IMR-90 (cell line): ENCODE measurements at regions not wholly inside any gene's neighbourhood (a gene's known extent, or its start where the extent isn't known, plus 50 kb on each side); places are given as distances from the start of the nearest gene placed in this dataset.

Experiments used
- ATAC-seq: fragments of 200-7000 bp; cut with Tn5 transposase; 2 replicates; pipeline ENCODE4 v1.9.1; 2020; ENCODE audit warnings: low read depth, mild to moderate bottlenecking, moderate library complexity
- BruUV-seq: library from RNA; stranded (reverse); fragments of 400-500 nt; replicated peaks from 2 replicates; lab custom pipeline; 2021; lab: Mats Ljungman, UMichigan
- CTCF ChIA-PET: fragments of 300-600 bp; formaldehyde crosslinking; extraction: SDS; loops from one replicate; lab custom pipeline; 2021; ENCODE audit warnings: antibody characterized with exemption; lab: Yijun Ruan, JAX
- POLR2A ChIA-PET: fragments of 300-600 bp; sonication (Branson Sonifier 250); formaldehyde crosslinking; loops from one replicate; lab custom pipeline; 2022; ENCODE audit warnings: antibody characterized with exemption; ENCODE audit not compliant: unreplicated experiment; lab: Charles Lee
- DNase-seq: peaks from one replicate; pipeline ENCODE4 v3.0.0; 2013
- H2AFZ ChIP-seq: replicated peaks from 2 replicates; pipeline ENCODE3; 2013; ENCODE audit warnings: low read length, mild to moderate bottlenecking; ENCODE audit not compliant: poor library complexity
- H2AK5ac ChIP-seq: 2 replicates; pipeline ENCODE4 v1.6.1; 2013; ENCODE audit warnings: low read depth, low read length, inconsistent platforms
- H2AK9ac ChIP-seq: replicated peaks from 2 replicates; pipeline ENCODE3; 2013; ENCODE audit warnings: mild to moderate bottlenecking, low read depth, low read length, moderate library complexity; ENCODE audit not compliant: poor library complexity
- H2BK120ac ChIP-seq: 2 replicates; pipeline ENCODE4 v1.6.1; 2013; ENCODE audit warnings: low read depth, low read length, inconsistent platforms
- H2BK15ac ChIP-seq: 3 replicates; pipeline ENCODE4 v1.6.1; 2013; ENCODE audit warnings: low read depth, low read length, inconsistent platforms
- H2BK20ac ChIP-seq: 2 replicates; pipeline ENCODE4 v1.6.1; 2013; ENCODE audit warnings: low read depth, mild to moderate bottlenecking, inconsistent platforms, low read length, moderate library complexity
- H2BK5ac ChIP-seq: 2 replicates; pipeline ENCODE4 v1.6.1; 2013; ENCODE audit warnings: mild to moderate bottlenecking, low read depth, low read length, inconsistent platforms; ENCODE audit not compliant: poor library complexity, severe bottlenecking
- H3K14ac ChIP-seq: replicated peaks from 2 replicates; pipeline ENCODE4 v1.6.1; 2013; ENCODE audit warnings: low read depth, low read length, inconsistent platforms
- H3K18ac ChIP-seq: 2 replicates; pipeline ENCODE4 v1.6.1; 2013; ENCODE audit warnings: low read depth, low read length, control low read depth
- H3K23ac ChIP-seq: 2 replicates; pipeline ENCODE4 v1.6.1; 2013; ENCODE audit warnings: low read depth, low read length, inconsistent platforms
- H3K27ac ChIP-seq: 2 replicates; pipeline ENCODE4 v1.5.1; 2013; ENCODE audit warnings: mild to moderate bottlenecking, control low read depth, low read length; ENCODE audit not compliant: insufficient read depth
- H3K27me3 ChIP-seq: 2 replicates; pipeline ENCODE4 v1.6.1; 2013; ENCODE audit warnings: low read length; ENCODE audit not compliant: control insufficient read depth, insufficient read depth
- H3K36me3 ChIP-seq: 2 replicates; pipeline ENCODE4 v1.6.1; 2013; ENCODE audit warnings: low read length, mixed read lengths; ENCODE audit not compliant: control insufficient read depth, insufficient read depth
- H3K4ac ChIP-seq: 2 replicates; pipeline ENCODE4 v1.6.1; 2013; ENCODE audit warnings: low read depth, low read length, inconsistent platforms
- H3K4me1 ChIP-seq: 2 replicates; pipeline ENCODE4 v1.6.1; 2013; ENCODE audit warnings: low read length, mixed read lengths; ENCODE audit not compliant: control insufficient read depth, insufficient read depth
- H3K4me2 ChIP-seq: 2 replicates; pipeline ENCODE4 v1.6.1; 2013; ENCODE audit warnings: low read depth, mild to moderate bottlenecking, control low read depth, low read length, moderate library complexity
- H3K4me3 ChIP-seq: 2 replicates; pipeline ENCODE4 v1.5.1; 2013; ENCODE audit warnings: low read depth, mild to moderate bottlenecking, control low read depth, low read length, moderate library complexity; ENCODE audit not compliant: insufficient read depth
- H3K56ac ChIP-seq: 2 replicates; pipeline ENCODE4 v1.6.1; 2013; ENCODE audit warnings: low read length, inconsistent platforms; ENCODE audit not compliant: insufficient read depth; ENCODE audit errors: extremely low read depth
- H3K79me1 ChIP-seq, 2 experiments: 2 replicates each; pipeline ENCODE4 v1.6.1; 2013; ENCODE audit warnings: low read length in 2 of 2, inconsistent platforms in 1 of 2, low read depth in 1 of 2
- H3K9ac ChIP-seq: 2 replicates; pipeline ENCODE4 v1.6.1; 2013; ENCODE audit warnings: low read depth, low read length, control low read depth
- H3K9me1 ChIP-seq: 2 replicates; pipeline ENCODE4 v1.6.1; 2013; ENCODE audit warnings: low read length, inconsistent platforms; ENCODE audit not compliant: insufficient read depth
- H3K9me3 ChIP-seq: 2 replicates; pipeline ENCODE4 v1.6.1; 2013; ENCODE audit warnings: low read length; ENCODE audit not compliant: control insufficient read depth, insufficient read depth
- H4K20me1 ChIP-seq: 2 replicates; pipeline ENCODE4 v1.6.1; 2013; ENCODE audit warnings: low read length, inconsistent platforms; ENCODE audit not compliant: insufficient read depth
- H4K5ac ChIP-seq: 2 replicates; pipeline ENCODE4 v1.6.1; 2013; ENCODE audit warnings: mild to moderate bottlenecking, low read depth, low read length, control low read depth
- H4K8ac ChIP-seq, 2 experiments: 2 replicates each; pipeline ENCODE4 v1.6.1; 2013; ENCODE audit warnings: low read depth in 2 of 2, low read length in 2 of 2, control low read depth in 1 of 2, inconsistent platforms in 1 of 2
- H4K91ac ChIP-seq: 2 replicates; pipeline ENCODE4 v1.6.1; 2013; ENCODE audit warnings: low read depth, low read length, inconsistent platforms; ENCODE audit not compliant: insufficient read depth
- CEBPB ChIP-seq: IDR thresholded peaks from 2 replicates; pipeline ENCODE4 v1.6.1; 2012; ENCODE audit warnings: low read depth, low read length, improper control_type of control experiment
- CHD1 ChIP-seq: IDR thresholded peaks from 2 replicates; pipeline ENCODE4 v1.6.1; 2012; ENCODE audit warnings: low read depth, low read length, improper control_type of control experiment
- FOS ChIP-seq: fragments of 150-350 bp; IDR thresholded peaks from 2 replicates; pipeline ENCODE4 v1.6.1; 2016; ENCODE audit warnings: low read depth, low read length
- POLR2A ChIP-seq: IDR thresholded peaks from 2 replicates; pipeline ENCODE4 v1.6.1; 2012; ENCODE audit warnings: mild to moderate bottlenecking, low read depth, low read length
- RAD21 ChIP-seq: IDR thresholded peaks from 2 replicates; pipeline ENCODE4 v1.6.1; 2012; ENCODE audit warnings: low read length, improper control_type of control experiment
- RCOR1 ChIP-seq: IDR thresholded peaks from 2 replicates; pipeline ENCODE4 v1.6.1; 2012; ENCODE audit warnings: mild to moderate bottlenecking, low read length, improper control_type of control experiment; ENCODE audit not compliant: insufficient replicate concordance
- SMC3 ChIP-seq: fragments of 150-350 bp; IDR thresholded peaks from 2 replicates; pipeline ENCODE4 v1.6.1; 2016; ENCODE audit warnings: low read depth, mild to moderate bottlenecking, antibody characterized with exemption, low read length, moderate library complexity
- WGBS, 2 experiments: methylation state at CpG; one replicate each; pipeline versions ENCODE4 v1.1.5 to v1.1.7; 2013; ENCODE audit warnings: missing lambda C conversion rate in 2 of 2; ENCODE audit not compliant: insufficient read length in 1 of 2; ENCODE audit errors: extremely low coverage in 2 of 2; 5-methylcytosine and 5-hydroxymethylcytosine counted together
- dilution Hi-C: fragments of 300-500 bp; cut with HindIII; formaldehyde crosslinking; loops from one replicate; pipeline ENCODE4 v1.14.3; 2018; ENCODE audit warnings: low sequenced_read_pairs; ENCODE audit not compliant: unreplicated experiment
- in situ Hi-C: fragments of 300-500 bp; cut with MboI; formaldehyde crosslinking; loops from 3 replicates; pipeline ENCODE4 v1.14.3; 2019; ENCODE audit warnings: low sequenced_read_pairs, inconsistent platforms, mixed read lengths
- intact Hi-C: fragments of 100-400 bp; cut with micrococcal nuclease; formaldehyde crosslinking; loops from 2 replicates; pipeline ENCODE4 v1.10.0; 2022
- TF ChIP-seq, protein P1 (sequence below): fragments of 150-350 bp; IDR thresholded peaks from 2 replicates; pipeline ENCODE4 v1.6.1; 2016; ENCODE audit warnings: low read depth, mild to moderate bottlenecking, low read length, moderate library complexity, borderline replicate concordance
- TF ChIP-seq, protein P2 (sequence below): conservative IDR thresholded peaks from 2 replicates; pipeline ENCODE4 v1.5.1; 2012; ENCODE audit warnings: mild to moderate bottlenecking, low read depth, low read length, improper control_type of control experiment
- TF ChIP-seq, protein P3 (sequence below): fragments of 150-350 bp; IDR thresholded peaks from 2 replicates; pipeline ENCODE4 v1.6.1; 2017; ENCODE audit warnings: mild to moderate bottlenecking, antibody characterized with exemption, low read length, low read depth

DNA sequence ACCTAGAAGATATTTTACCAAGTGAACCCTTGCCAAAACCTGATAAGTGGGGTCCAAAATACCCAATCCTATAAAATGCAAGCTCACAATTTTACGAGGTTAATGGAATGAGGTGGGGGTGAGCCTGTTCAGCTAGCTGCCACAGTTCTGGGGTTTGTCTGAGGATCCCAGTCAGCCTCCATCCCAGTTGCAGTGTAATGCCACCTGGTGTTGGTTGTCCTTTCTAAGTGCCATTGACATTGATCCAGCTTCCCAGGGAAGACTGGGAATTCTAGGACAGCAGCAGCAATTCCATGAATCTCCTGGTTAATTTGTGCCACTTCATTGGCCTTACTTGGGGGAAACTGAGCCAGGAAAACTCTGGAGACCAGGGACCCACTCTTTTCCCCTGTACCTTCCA, 298.3 kb downstream of the RWDD3 start:
- BruUV-seq, result no TSS peak
- Histone ChIP-seq H3K9me1 (no peaks in the 10 kb centered on the region), H2BK120ac (no peak overlapping the region), H3K14ac (no peak overlapping the region), H4K20me1 (no peaks in the 10 kb centered on the region), H4K91ac (no peak overlapping the region), H3K18ac (no peak overlapping the region), H3K27me3 (no peaks in the 10 kb centered on the region), H4K8ac (no peak overlapping the region), H3K4me2 (no peak overlapping the region), H3K23ac (no peak overlapping the region), H3K4me1 (no peaks in the 10 kb centered on the region), H2AK5ac (no peak overlapping the region), H3K36me3 (no peaks in the 10 kb centered on the region), H3K27ac (no peak overlapping the region), H2BK15ac (no peak overlapping the region), H2BK5ac (no peak overlapping the region), H3K4me3 (no peak overlapping the region), H3K79me1 (no peaks in the 10 kb centered on the region), H3K56ac (no peak overlapping the region), H3K4ac (no peak overlapping the region), H3K9ac (no peak overlapping the region), H2AK9ac (no peak overlapping the region), H3K9me3 (no peaks in the 10 kb centered on the region; the same call in 1 of the 2 replicates), H2BK20ac (no peak overlapping the region), H2AFZ (no peak overlapping the region), H4K5ac (no peak overlapping the region)
- ATAC-seq, result no peak
- TF ChIP-seq CHD1 (no peak), RAD21 (no peak), CEBPB (no peak), FOS (no peak), RCOR1 (no peak), SMC3 (no peak), POLR2A (no peak)
- TF ChIP-seq, protein P1, sequence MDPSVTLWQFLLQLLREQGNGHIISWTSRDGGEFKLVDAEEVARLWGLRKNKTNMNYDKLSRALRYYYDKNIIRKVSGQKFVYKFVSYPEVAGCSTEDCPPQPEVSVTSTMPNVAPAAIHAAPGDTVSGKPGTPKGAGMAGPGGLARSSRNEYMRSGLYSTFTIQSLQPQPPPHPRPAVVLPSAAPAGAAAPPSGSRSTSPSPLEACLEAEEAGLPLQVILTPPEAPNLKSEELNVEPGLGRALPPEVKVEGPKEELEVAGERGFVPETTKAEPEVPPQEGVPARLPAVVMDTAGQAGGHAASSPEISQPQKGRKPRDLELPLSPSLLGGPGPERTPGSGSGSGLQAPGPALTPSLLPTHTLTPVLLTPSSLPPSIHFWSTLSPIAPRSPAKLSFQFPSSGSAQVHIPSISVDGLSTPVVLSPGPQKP, result no peak
- TF ChIP-seq, protein P2, sequence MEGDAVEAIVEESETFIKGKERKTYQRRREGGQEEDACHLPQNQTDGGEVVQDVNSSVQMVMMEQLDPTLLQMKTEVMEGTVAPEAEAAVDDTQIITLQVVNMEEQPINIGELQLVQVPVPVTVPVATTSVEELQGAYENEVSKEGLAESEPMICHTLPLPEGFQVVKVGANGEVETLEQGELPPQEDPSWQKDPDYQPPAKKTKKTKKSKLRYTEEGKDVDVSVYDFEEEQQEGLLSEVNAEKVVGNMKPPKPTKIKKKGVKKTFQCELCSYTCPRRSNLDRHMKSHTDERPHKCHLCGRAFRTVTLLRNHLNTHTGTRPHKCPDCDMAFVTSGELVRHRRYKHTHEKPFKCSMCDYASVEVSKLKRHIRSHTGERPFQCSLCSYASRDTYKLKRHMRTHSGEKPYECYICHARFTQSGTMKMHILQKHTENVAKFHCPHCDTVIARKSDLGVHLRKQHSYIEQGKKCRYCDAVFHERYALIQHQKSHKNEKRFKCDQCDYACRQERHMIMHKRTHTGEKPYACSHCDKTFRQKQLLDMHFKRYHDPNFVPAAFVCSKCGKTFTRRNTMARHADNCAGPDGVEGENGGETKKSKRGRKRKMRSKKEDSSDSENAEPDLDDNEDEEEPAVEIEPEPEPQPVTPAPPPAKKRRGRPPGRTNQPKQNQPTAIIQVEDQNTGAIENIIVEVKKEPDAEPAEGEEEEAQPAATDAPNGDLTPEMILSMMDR, result no peak
- TF ChIP-seq, protein P3, sequence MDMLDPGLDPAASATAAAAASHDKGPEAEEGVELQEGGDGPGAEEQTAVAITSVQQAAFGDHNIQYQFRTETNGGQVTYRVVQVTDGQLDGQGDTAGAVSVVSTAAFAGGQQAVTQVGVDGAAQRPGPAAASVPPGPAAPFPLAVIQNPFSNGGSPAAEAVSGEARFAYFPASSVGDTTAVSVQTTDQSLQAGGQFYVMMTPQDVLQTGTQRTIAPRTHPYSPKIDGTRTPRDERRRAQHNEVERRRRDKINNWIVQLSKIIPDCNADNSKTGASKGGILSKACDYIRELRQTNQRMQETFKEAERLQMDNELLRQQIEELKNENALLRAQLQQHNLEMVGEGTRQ, result no peak
- intact Hi-C loops (no loop called here), dilution Hi-C loops (no loop called here), in situ Hi-C loops (no loop called here)
- ChIA-PET POLR2A (no interaction called here), CTCF (no interaction called here)
- no CpG with 5 or more reads among the region's 1 CpG for WGBS, 2 experiments
- no peak for DNase-seq
